Small intestine (tissue), 7 donors: ENCODE measurements at regions not wholly inside any gene's neighbourhood (a gene's known extent, or its start where the extent isn't known, plus 50 kb on each side); places are given as distances from the start of the nearest gene placed in this dataset.
A peak's percentile ranks its signal among the peaks of the same experiment; 100 is the strongest.

Source experiments
- DNase-seq, 2 donors: peaks; one replicate each; pipeline versions ENCODE4 v3.0.0 to v3.0.0-alpha.2; 2013
- FAIRE-seq: peaks from 2 replicates; lab custom pipeline; 2012; peaks lifted over from hg19 to GRCh38; lab: Jason Lieb, UNC
- H3K27ac ChIP-seq, 3 donors: one replicate each; pipeline ENCODE4 v1.5.1; 2013; ENCODE audit warnings: low read length in 2 of 3, mild to moderate bottlenecking in 2 of 3, control low read depth in 1 of 3, inconsistent platforms in 1 of 3, low read depth in 1 of 3, moderate library complexity in 1 of 3
- H3K27me3 ChIP-seq, 3 donors: one replicate each; pipeline ENCODE4 v1.6.1; 2013; ENCODE audit warnings: low read length in 3 of 3, inconsistent platforms in 1 of 3; ENCODE audit not compliant: control insufficient read depth in 3 of 3, insufficient read depth in 3 of 3
- H3K36me3 ChIP-seq, 3 donors: one replicate each; pipeline ENCODE4 v1.6.1; 2013; ENCODE audit warnings: low read length in 3 of 3, inconsistent platforms in 1 of 3, low read depth in 1 of 3, mild to moderate bottlenecking in 1 of 3, moderate library complexity in 1 of 3; ENCODE audit not compliant: control insufficient read depth in 3 of 3, insufficient read depth in 2 of 3
- H3K4me1 ChIP-seq, 3 donors: one replicate each; pipeline ENCODE4 v1.6.1; 2013; ENCODE audit warnings: low read length in 2 of 3, inconsistent platforms in 1 of 3, low read depth in 1 of 3, mild to moderate bottlenecking in 1 of 3, moderate library complexity in 1 of 3; ENCODE audit not compliant: control insufficient read depth in 3 of 3, insufficient read depth in 2 of 3
- H3K4me3 ChIP-seq, 3 donors: one replicate each; pipeline ENCODE4 v1.5.1; 2013; ENCODE audit warnings: low read length in 3 of 3, control low read depth in 1 of 3, inconsistent platforms in 1 of 3, low read depth in 1 of 3, mild to moderate bottlenecking in 1 of 3, moderate library complexity in 1 of 3
- H3K9me3 ChIP-seq, 2 donors: one replicate each; pipeline ENCODE4 v1.6.1; 2013; ENCODE audit warnings: low read depth in 1 of 2, low read length in 1 of 2; ENCODE audit not compliant: control insufficient read depth in 2 of 2, insufficient read depth in 1 of 2
- WGBS, 3 donors: extraction: QIAGEN DNeasy Blood & Tissue Kit; methylation state at CpG; one replicate each; pipeline ENCODE4 v1.1.7; 2013; 5-methylcytosine and 5-hydroxymethylcytosine counted together
- donor health status: healthy with polysubstance abuse.
- donor health status: control.
- donor health status: control.
- donor health status: Bipolar disorder and iron deficiency.
- donor health status: healthy.

DNA sequence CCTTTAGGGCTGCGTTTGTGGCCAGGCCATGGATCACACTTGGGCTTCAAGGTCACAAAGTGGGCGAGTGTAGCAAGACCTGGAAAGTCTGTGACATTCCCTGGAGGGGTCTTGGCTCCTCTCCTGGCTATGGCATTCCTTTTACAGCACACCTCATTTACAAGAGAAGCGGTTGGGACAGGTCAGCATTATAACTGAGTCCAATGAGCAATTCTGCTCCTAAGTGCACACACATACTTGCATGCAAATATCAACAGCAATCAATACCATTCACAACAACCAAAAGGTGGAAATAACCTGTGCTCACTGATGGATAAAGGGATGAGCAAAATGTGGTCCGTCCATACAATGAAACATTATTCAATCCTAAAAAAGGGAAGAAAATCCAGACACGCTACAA, 298.2 kb downstream of the CTTN start:
- Histone ChIP-seq H3K27ac (no peak overlapping the region), H3K27me3 (no peaks in the 10 kb centered on the region), H3K4me3 (no peak overlapping the region), H3K36me3 (peaks cover 0 to 18% (median 0%) of the 10 kb centered on the region in 3 donors), H3K9me3 (no peaks in the 10 kb centered on the region), H3K4me1 (no peaks in the 10 kb centered on the region)
- no peak for FAIRE-seq
- WGBS, 3 donors, result 91 to 93% (median 93%) methylated on average over 5 of the region's 5 CpGs
- no peak for DNase-seq

DNA sequence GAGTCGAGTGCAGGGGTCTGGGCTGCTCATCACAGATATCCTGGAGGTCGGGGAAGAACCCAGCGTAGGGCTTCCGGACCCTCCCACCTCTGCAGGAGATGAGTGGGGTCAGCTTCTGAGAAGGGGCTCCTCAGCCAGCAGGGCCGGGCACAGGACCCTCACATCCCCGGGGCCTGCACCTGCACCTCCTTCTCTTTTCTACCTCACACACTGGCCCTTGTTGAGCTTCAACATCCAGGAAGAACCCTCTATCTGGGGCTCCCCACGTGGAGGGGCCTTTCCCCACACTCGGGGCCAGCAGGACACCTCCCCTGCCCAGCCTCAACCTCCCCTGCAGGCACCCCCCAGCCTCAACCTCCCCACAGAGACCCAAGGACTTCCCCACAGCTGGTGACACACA, 299.4 kb downstream of the CTTN start:
- Histone ChIP-seq H3K27ac (no peak overlapping the region), H3K4me3 (no peak overlapping the region), H3K9me3 (no peaks in the 10 kb centered on the region), H3K36me3 (peaks cover 0 to 18% (median 0%) of the 10 kb centered on the region in 3 donors), H3K4me1 (no peaks in the 10 kb centered on the region), H3K27me3 (no peaks in the 10 kb centered on the region)
- WGBS, 3 donors, result 75 to 94% (median 84%) methylated on average over 8 of the region's 8 CpGs
- FAIRE-seq (no peak), DNase-seq (no peak)

DNA sequence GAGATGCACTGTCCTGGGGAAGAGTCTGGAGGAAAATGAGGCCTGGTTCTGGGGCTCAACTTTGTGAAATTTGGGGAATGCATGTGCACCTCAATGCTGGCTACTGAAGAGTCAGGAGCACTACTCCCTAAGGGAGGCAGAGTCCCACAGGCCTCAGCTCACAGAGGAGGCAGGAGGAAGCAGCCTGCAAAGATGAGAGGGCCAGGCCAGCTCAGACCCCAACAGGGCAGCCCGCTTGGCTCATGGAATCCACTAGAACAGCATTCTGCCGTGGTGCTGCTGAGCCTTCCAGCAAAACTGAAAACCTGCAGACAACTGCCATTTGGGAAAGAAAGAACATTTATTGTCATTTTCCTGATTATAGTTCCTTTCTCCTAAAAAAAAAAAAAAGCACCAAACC, 300.5 kb downstream of the CTTN start:
- WGBS, 3 donors, result 79 to 92% (median 82%) methylated on average over 2 of the region's 2 CpGs
- FAIRE-seq, result no peak

DNA sequence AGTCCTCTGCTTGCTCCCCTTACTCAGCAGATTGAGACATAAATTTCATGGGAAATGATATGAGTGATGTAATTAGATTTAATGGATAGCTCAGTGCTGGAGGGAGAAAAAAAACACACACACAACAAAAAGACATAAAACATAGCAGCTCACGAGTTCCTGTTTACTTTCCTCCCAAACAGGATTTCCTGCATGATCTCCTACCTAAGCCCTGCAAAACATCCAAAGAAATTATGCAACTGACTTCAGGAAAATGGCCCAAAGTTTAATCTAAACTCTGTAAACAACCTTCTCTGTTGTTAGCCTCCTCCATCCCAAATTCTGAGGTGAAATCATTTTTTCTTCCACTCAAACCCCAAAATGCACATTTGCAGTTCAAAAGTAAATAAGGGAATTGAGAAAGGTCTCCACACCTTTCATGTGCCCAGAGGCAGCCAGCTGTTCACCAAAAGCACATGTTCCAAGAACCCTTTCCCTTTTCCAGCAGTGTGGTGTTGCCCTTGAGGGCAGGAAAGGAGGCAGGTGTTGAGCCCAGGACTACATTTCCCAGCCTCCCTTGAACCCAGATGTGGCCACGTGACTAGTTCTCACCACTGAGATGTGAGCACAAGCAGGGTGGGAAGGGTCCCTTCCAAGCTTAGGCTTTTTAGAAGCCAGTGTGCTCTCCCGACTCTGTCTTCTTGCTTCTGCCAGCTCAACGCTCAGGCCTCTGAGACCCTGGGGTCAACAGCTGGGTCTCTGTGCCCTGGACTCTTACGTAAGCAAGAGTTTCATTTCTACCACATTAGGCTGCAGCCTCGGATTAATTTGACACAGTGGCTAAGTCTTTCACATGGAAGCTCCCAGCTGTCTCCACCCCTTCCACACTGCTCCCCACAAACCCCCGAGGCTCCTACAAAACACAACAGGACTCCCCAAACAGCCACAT, 301.2 kb downstream of the CTTN start:
- FAIRE-seq (no peak), DNase-seq (peak in 1 of 2 donors; percentile 28)
- Histone ChIP-seq H3K9me3 (no peaks in the 10 kb centered on the region), H3K4me1 (no peaks in the 10 kb centered on the region), H3K4me3 (no peak overlapping the region), H3K27me3 (no peaks in the 10 kb centered on the region), H3K27ac (peak overlapping the region in 1 of 3 donors; percentile 42), H3K36me3 (peaks cover 0 to 18% (median 0%) of the 10 kb centered on the region in 3 donors)
- 57 to 72% (median 71%) methylated on average over 7 of the region's 7 CpGs for WGBS, 3 donors

More for the DNA sequence above, 300.5 kb downstream of the CTTN start:
- H3K9me3 ChIP-seq, result no peaks in the 10 kb centered on the region
- no peak overlapping the region for H3K4me3 ChIP-seq
- DNase-seq, result no peak
- no peak overlapping the region for H3K27ac ChIP-seq
- H3K27me3 ChIP-seq, result no peaks in the 10 kb centered on the region
- H3K4me1 ChIP-seq, result no peaks in the 10 kb centered on the region
- H3K36me3 ChIP-seq, result peaks cover 0 to 18% (median 0%) of the 10 kb centered on the region in 3 donors

DNA sequence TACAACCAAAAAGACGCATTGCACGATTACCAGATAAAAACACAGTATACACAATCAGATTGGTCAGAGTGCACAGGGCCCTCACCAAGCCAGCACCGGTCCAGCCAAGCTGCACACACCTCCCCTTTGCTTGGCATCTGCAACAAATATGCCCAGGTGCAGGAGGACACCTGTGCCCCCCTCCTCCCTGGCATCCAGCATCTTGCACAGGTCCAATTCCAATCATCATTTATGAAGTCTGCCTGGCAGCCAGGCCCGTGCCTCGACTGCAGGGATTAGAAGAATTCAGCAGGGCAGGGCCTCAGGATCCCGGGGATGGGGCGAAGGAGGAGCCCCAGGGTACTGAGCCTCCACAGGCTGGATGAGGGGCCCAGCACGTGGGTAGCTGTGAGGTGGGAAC, 302.1 kb downstream of the CTTN start:
- peaks cover 0 to 16% (median 0%) of the 10 kb centered on the region in 3 donors for H3K36me3 ChIP-seq
- no peak for FAIRE-seq
- no peak overlapping the region for H3K27ac ChIP-seq
- DNase-seq, result no peak
- H3K27me3 ChIP-seq, result no peaks in the 10 kb centered on the region
- H3K4me3 ChIP-seq, result no peak overlapping the region
- H3K9me3 ChIP-seq, result no peaks in the 10 kb centered on the region
- 84 to 86% (median 85%) methylated on average over 8 of the region's 8 CpGs for WGBS, 3 donors
- H3K4me1 ChIP-seq, result no peaks in the 10 kb centered on the region

DNA sequence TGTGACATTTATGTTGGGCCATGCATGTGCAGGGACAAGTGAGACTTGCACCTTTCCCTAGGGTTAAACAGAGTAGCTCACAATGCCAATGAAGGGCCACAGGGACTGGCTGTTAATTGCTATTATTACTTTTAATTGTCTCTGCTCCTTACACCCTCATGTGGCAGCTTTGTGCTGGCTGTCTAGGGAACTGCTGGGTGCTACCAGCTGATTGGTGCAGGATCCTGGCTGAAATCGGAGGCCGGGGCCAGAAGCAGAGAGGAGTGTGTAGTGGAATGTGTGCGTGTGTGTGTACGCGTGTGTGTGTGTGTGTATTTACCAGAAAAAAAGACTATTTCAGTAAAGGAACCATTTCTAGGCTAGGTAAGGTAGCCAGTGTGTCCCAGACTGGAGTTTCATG, 302.5 kb downstream of the CTTN start:
- FAIRE-seq, result no peak

DNA sequence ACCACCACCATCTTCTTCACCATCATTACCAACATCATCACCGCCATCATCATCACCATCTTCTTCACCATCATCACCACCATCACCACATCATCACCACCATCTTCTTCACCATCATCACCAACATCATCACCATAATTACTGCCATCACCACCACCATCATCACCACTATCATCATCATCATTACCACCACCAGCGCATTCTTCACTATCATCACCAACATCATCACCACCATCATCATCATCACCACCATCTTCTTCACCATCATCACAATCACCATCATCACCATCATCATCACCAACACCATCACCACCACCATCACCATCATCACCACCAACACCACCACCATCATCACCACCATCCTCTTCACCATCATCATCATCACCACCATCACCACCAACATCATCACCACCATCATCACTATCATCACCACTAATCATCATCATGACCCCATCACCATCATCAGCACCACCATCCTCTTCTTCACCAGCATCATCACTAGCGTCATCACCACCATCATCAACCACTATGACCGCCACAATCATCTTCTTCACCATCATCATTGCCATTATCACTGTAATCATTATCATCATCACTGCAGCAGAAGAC, 303.8 kb downstream of the CTTN start:
- 94 to 96% (median 95%) methylated on average over 4 of the region's 4 CpGs for WGBS, 3 donors
- Histone ChIP-seq H3K4me3 (no peak overlapping the region), H3K4me1 (no peaks in the 10 kb centered on the region), H3K36me3 (peaks cover 0 to 12% (median 0%) of the 10 kb centered on the region in 3 donors), H3K9me3 (no peaks in the 10 kb centered on the region), H3K27me3 (no peaks in the 10 kb centered on the region), H3K27ac (no peak overlapping the region)
- DNase-seq, result no peak
- FAIRE-seq, result no peak

More for the DNA sequence above, 302.5 kb downstream of the CTTN start:
- H3K27ac ChIP-seq, result no peak overlapping the region
- no peaks in the 10 kb centered on the region for H3K9me3 ChIP-seq
- peaks cover 0 to 12% (median 0%) of the 10 kb centered on the region in 3 donors for H3K36me3 ChIP-seq
- H3K4me3 ChIP-seq, result no peak overlapping the region
- DNase-seq, result no peak
- 77 to 89% (median 84%) methylated on average over 5 of the region's 5 CpGs for WGBS, 3 donors
- no peaks in the 10 kb centered on the region for H3K27me3 ChIP-seq
- H3K4me1 ChIP-seq, result no peaks in the 10 kb centered on the region

DNA sequence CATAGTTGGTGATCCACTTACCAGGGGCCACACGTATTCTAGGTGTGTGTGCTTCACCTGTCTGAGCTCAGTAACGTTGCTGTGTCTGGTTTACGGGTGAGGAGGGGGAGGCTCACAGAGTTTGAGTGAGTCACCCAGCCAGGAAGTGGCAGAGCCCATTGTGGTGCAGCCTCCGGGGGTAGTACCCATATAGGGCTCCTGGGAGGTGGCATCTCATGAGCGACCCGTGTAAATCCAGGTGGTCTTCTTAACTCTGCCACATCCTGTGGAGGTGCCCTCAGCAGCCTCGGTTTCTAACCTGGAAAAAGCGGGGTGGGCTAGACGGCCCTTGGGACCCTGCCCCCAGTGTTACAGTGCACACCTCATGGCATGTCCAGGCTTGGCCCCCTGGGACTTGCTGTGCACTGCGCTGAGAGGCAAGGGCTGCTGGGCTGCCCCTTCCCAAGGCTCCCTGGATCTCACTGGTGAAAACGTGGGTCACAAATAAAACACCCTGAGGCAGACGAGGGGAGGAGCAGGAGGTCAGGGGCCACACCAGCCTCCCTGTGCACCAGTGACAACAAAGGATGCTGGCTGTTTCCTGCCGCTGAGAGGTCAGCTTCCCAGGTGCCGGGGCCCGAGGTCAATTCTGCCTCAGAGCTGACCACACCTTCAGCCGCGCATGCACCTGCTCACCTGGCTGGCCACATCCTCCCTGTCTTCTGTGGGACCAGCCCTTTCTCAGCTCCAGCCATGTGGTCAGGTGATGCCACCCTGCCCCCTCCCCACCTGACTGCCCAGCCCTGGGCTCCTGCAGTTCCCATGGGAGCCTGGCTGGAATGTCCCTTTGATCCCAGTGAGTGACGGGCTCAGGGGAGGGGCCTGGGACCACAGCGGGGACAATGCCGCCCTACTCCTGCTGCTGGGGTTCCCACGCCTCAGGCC, 305.1 kb downstream of the CTTN start:
- FAIRE-seq (no peak), DNase-seq (no peak)
- Histone ChIP-seq H3K36me3 (peaks cover 0 to 2% (median 0%) of the 10 kb centered on the region in 3 donors), H3K9me3 (no peaks in the 10 kb centered on the region), H3K4me1 (no peaks in the 10 kb centered on the region), H3K27me3 (no peaks in the 10 kb centered on the region), H3K4me3 (no peak overlapping the region), H3K27ac (no peak overlapping the region)
- 76 to 91% (median 82%) methylated on average over 19 to 21 of the region's 21 CpGs for WGBS, 3 donors
